ENCODE measurements at regions not wholly inside any gene's neighbourhood (a gene's known extent, or its start where the extent isn't known, plus 50 kb on each side); places are given as distances from the start of the nearest gene placed in this dataset.

- no peak for TF ChIP-seq CTCF (conservative IDR thresholded peaks at IDR 0.05; ENCODE audit: low read depth, low read length)
- TF ChIP-seq POLR2A (IDR thresholded peaks at IDR 0.05; ENCODE audit: low read depth, low read length): no peak
- TF ChIP-seq FOS (IDR thresholded peaks at IDR 0.05; ENCODE audit: low read depth, low read length): no peak
- TF ChIP-seq NFE2L2 (IDR thresholded peaks at IDR 0.05; ENCODE audit: low read depth, low read length): no peak
- no peak for TF ChIP-seq RFX5 (IDR thresholded peaks at IDR 0.05; ENCODE audit: low read depth, low read length)
- TF ChIP-seq SMC3 (IDR thresholded peaks at IDR 0.05; ENCODE audit: low read depth, low read length): no peak
These were observed 63.7 kb upstream of the FMR1 start for GRCh38 chrX:147847999-147848398.

Data from IMR-90 (cell line).